HG02840 (cell line): ENCODE measurements at regions not wholly inside any gene's neighbourhood (a gene's known extent, or its start where the extent isn't known, plus 50 kb on each side); places are given as distances from the start of the nearest gene placed in this dataset.
"Not testable (repeated sequence)": the region's sequence is repeated elsewhere in the genome, so short reads cannot be mapped to it uniquely, and the experiment has no call there.

Experiments used
- ATAC-seq: cut with Tn5 transposase; IDR thresholded peaks from one replicate; pipeline ENCODE4 v1.9.1; 2021; ENCODE audit warnings: mild to moderate bottlenecking, moderate library complexity, moderate number of reproducible peaks; ENCODE audit not compliant: unreplicated experiment, low FRiP score

DNA sequence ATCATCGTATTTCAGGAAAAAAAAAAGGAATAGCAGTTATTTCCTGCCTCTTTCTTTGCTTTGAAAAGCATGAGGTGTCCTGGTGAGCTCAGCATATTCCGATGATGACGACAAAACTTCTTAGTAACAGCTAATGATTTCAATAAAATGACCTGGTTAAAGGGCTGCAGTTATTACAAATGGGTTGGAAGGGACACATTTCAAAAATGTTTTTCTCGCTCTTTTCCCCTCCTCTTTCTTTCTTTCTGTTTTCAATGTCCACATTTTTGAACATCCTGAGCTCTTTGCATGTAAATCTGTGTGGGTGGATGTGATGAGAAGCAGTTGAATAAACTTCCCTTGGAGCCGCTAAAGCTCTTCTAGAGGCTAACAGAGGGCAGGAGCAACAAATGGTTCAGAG lies 186.8 kb upstream of the SLC27A6 start:
- ATAC-seq = no peak

DNA sequence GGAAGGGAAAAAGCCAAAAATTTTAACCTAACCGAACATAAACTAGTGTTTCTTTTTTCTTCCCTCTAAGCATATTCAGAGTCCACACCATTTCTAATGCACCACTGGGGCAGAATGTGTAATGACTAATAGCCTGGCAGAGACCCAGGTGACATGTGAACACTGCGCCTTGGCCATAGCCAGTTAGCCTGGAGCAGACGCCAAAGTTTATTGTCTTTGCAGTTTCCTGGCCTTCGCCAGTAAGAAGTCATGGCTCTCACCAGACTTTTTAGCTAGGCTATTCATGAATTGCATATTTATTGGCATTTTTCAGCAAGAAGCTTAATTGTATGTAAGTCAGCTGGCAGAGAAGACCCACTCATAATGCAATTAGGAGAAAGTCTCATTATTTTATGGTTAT lies 182.8 kb upstream of the SLC27A6 start:
- no peak for ATAC-seq

DNA sequence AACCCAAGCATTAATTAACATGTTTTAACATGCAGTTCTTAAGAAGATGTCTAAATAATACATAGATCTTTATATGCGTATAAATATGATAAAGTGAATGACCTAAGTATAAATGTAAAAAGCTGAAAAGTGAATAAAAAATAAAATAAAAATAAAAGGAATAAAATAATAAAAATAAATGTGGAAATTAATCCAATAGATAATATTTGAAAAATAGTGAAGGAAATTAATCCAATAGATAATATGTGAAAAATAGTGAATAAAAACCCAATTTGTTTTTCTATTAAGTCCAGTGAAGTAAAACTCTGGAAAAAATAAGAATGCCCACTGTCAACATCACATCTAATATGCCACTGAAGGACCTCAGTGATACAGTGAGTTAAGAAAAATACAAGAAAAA lies 180.6 kb upstream of the SLC27A6 start:
- no peak for ATAC-seq

DNA sequence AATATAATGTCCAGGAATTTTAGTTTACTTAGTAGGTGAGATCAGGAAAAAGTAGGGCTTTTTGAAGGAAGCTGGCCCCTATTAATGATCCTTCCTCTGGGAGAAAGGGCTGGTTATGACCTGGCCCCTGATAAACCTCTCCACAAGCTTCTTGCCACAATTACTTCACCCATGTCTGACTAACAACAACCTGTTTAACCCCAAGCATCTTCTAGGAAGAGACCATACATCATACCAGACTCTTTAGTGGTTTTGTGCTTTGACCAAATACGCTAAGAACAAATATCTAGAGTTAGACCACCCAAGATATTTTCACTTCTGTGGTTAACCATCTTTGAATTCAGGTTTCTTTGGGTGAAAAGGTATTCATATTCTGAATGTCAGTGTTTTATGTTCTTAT lies 174.0 kb upstream of the SLC27A6 start:
- no peak for ATAC-seq

DNA sequence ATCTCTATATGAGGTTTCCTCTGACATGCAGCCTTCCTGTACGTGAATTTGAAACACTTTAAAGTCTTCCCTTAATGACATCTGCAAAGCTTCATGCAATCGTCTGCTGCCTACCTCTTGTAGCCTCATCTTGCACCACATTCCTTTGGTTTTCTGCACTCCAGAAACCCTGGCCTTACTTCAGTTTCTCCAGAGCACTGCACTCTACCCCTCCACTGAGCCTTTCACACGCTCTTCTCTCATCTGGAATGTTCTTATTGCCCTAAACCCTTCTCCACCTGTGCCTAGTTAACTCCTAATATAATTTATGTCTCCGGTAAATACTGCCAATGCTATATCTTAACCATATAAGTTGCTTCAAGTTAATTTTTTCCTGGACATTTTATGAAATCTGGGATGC lies 168.8 kb upstream of the SLC27A6 start:
- no peak for ATAC-seq

DNA sequence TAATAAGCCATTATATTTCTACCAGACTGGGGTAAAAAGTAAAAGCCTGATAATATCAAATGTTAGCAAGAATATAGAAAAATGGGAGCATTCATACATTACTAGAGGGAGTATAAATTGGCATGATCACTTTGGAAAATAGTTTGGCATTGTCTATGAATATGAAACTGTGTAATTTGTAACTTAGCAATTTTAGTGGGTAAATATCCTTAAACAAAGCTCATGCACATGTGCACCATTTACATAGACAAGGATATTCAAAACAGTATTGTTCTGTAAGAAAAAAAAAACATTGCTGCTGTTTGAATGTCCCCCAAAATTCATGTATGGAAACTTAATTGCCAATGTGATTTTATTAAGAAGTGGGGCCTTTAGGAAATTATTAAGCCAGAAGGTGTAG lies 166.4 kb upstream of the SLC27A6 start:
- ATAC-seq = no peak

DNA sequence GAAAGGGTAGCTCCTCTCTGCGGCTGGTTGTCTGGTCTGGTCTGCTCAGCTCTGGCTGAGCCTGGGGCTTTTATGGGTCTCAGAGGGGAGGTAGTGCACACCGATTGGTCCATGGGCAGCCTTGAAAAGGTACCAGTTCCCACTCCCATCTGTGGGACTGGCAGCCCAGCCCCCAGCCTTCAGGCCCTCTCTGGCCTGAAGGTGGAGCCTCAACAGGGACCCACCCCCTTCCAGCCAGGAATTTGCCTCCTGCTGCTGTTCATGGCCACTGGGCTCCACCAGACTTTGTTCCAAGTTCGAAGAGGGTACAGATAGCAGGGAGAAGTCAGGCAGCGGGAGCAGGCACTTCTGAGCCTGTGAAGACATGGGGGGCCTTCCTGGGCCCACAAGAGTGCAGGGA lies 165.3 kb upstream of the SLC27A6 start:
- ATAC-seq = no peak

DNA sequence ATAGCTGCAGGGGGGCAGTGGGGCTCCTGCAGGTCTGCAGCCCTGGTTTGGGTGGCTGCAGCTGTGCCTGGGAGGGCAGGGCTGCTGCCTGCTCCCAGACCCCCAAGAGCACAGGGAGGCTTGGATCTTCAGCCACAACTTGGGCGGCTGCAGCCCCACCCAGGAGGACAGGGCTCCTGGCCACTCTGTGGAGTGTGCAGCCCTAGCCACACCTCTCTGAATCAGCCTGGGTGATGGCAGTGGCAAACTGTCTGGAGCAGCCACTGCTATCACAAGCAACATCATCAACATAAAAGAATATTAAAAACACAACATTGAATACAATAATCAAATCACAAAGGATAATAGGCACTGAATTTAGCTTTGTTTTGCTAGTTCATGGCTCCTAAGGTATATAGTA lies 164.9 kb upstream of the SLC27A6 start:
- ATAC-seq = no peak

DNA sequence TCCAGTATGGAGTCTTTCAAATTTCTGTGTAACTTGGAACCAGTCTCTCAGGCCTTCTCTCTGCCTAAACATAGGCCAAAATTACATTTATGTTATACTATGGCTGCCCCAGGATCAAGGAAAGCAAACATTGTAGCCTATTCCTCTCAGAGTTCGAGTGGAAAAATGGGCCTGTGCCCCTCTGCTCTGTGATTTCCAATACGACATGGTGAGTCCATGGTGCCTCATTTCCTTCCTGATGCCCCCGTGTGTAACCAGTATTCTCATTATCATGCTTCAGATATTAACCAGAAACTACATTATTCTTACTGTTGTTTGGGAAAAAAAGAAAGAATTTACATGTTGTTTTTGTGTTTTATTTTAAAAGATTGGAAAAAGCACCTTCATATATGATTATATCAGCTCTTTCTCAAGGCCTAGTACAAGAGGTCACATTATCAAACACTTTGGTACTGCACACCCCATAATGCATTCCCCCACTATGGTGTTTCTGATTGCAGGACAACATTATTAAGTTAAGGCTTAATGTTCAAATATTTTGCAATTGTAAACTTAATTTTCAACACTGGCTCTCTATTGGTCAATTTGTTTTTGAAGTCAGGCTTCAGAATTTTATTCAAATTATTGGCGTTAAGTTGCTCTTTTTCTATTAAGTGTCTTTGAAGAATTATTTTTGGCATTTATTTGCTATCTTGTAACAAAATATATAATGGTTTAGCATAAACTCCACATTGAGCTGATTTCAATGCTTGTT lies 151.8 kb upstream of the SLC27A6 start:
- ATAC-seq = no peak

DNA sequence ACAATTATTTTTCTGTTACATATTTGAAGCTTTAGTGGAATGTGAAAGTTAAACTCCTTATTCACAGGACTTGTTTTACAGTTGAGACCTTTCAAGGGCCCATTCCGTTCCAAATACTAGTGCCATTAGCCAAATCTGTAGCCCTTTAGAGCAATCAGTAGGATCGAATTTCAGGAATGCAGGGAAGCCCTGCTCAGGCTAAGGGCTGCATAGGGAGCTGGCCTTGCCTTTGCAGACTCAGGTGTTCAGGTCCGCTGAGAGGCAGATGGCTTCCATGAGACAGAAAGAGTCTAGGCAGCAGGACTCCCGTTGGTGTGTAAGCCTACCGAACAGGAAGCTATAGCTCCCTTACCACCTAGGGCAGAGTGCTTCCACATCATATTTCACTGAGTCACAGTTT lies 150.1 kb upstream of the SLC27A6 start:
- ATAC-seq = no peak

DNA sequence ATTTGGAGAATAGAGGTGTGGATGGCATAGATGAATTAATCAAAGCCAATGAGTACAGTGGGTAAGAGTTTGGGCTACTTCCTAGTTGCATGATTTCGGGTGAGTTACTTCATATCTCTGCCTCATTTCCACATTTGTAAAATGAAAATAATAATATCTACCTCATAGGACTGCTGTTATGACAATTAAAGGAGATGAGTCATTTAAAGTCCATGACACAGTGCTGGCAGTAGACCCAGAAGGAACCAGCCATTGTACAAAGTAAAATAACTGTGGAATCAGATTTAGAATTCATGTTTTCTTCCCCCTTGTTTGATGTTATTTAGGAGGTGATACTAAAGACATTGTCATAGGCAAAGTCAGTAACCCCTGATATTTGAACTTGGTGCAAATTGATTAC lies 139.5 kb upstream of the SLC27A6 start:
- ATAC-seq = no peak

DNA sequence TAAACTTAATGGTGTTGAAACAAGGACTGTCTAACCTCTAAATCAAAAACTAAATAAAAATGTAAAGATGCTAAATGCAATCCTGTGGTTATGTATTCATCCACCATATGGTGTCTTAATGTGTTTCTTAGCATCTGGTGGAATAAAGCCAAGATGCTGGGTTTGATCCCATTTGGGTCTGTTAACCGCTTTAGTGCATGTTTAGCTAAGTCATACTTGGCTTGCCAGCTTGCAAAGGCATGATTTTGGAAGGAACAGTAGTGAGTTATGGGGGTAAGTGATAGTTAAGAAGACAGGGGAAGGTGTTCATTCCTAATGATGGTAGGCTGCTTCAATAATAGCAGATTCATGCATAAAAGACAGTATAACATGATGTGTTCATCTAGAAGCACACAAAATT lies 139.0 kb upstream of the SLC27A6 start:
- ATAC-seq = no peak

DNA sequence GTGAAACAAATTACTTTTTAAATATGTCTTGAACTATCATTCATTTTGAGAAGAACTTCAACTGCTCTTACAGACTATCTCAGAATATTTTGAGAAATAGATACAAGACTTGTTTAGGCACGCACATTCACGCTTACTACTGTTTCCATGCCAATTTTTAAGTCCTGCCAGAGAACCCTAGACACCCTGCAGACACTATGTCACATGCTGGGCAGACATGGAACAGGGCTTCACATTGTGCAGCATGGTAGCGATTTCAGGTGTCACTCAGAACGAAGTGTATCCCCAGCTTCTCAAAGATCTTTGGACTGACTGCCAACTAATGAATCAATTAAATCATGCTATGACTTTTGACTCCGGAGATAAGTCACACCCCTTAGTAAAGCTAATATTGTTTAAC lies 128.7 kb upstream of the SLC27A6 start:
- no peak for ATAC-seq

DNA sequence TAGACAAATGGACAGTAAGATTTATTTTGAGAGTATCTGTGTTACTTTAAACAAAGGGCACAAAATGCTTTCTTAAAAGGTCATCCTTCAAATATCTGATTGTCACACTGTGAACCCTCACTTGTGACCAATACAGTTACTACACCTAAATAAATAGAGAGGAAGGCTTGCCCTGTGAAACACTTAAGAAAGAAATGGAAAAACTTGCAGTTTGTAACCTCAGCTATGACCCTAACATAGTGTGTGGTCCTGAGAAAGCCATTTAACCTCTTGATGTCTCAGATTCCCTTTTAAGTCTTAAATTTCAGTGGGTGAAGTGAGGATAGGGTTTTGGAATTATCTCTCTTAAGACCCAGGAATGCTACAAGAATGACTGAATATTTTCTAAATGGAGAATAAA lies 126.7 kb upstream of the SLC27A6 start:
- ATAC-seq = no peak

DNA sequence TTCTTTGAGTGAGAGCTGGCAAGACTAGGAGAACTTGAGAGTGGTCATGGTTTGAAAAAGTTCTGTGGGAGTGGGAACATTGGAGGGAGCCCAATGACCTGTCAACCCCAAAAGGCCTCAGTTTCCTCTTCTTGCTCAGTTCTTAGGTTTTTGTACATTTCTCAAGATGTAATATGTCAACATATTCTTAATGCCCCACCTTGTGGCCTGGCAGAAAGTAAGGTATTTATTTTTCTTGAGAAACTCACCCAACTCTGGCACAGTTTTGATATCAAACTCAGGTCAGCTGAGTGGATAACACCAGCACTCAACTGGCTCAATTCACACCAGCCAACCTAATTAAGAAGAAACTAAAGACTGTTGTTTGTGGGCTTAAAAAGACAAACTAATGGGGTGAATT lies 123.0 kb upstream of the SLC27A6 start:
- ATAC-seq = no peak

DNA sequence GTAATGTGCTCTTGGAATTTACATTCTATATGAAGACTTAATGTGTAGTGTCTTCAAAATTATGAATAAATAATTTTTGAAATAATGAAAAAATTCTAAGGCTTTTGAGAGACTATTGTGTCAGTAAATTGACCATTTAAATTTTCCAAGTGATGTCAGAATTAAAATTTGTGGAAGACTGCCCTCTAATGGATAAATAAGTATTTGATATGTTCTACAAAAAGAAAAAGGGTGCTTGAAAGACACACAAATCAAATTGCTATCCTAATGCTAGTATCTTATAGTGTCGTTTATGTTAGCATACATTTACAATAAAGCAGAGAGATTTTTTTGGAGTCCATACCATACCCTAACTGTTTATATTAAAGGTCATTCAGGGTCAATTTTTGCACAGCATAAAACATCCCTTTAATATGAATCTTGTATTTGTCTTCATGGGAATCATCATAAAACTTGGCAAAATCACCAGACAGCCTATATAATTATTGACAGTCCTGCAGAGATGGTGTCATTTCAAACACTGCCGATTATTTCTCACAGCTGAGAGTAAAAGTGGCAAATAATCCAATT lies 120.8 kb upstream of the SLC27A6 start:
- no peak for ATAC-seq

DNA sequence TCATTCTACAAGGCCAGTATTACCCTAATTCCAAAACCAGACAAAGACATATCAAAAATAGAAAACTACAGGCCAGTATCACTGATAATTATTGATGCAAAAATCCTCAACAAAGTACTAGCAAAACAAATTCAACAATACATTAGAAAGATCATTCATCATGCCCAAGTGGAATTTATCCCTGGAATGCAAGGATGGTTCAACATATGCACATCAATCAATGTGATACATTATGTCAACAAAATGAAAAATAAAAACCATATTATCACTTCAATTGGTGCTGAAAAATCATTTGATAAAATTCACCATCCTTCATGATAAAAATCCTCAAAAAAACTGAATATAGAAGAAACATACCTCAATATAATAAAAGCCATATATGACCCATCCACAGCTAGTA lies 115.2 kb upstream of the SLC27A6 start:
- ATAC-seq = no peak

DNA sequence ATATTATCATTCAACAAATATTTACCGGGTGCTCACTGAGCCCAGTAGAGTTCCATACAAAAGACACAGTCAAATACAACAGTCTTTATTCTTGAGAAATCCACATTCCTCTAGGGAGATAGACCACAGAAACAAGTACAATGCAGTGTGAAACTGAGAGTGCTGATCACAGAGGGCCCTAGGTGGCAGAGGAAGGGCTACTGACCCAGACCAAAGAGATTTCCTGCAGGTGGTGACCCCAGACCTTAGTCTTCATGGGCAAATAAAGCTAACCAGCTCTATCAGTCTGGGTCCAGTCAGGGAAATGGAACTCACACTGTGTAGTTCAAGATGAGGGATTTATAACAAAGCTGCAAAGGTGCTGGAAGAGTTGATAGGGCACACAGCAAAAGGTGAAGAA lies 110.4 kb upstream of the SLC27A6 start:
- no peak for ATAC-seq

DNA sequence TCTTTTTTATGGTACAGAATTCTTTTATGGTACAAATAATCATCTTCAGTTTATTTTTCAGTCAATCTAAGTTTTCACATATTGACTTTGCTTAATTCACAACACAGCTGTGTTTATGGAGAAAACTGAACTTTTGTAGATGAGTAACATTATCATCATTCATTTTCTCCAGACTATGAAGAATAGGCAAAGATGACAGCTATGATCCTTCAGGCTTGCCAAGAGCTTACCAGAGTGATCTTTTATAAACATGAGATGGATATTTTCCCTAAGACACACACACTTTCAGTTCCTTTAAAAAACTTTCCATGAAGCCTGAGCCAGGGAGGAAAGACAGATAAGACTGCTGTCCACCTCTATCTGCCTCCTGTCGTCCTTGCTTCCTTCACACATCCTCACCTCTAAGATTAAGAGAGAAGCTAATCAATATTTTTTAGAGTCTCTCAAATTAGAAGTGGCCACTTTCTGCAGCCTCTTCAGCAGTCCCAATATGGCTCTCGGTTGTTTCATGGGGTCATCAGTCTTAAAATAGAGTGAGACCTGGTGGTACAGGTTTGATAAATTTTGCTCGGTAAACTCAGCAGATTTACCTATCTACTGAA lies 108.1 kb upstream of the SLC27A6 start:
- no peak for ATAC-seq

DNA sequence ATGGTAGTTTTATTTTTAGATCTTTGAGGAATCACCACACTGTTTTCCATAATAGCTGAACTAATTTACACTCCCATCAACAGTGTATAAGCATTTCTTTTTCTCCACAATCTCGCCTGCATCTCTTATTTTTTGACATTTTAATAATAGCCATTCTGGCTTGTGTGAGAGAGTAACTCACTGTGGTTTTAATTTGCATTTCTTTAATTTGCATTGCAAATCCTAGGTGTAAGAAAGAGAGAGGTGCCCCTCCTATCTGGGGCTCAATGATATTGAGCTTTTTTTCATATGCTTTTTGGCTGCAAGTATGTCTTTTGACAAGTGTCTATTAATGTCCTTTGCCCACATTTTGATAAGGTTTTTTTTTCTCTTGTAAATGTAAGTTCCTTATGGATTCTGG lies 106.3 kb upstream of the SLC27A6 start:
- no peak for ATAC-seq

DNA sequence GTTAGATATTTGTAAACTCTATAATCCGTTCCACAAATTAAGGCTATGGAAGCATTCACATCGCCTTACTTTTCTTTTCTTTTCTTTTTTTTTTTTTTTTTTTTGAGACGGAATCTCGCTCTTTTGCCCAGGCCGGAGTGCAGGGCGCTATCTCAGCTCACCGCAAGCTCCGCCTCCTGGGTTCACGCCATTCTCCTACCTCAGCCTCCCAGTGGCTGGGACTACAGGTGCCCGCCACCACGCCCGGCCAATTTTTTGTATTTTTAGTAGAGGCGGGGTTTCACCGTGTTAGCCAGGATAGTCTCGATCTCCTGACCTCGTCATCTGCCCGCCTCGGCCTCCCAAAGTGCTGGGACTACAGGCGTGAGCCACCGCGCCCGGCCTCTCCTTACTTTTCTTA lies 104.1 kb upstream of the SLC27A6 start:
- not testable (repeated sequence) for ATAC-seq

DNA sequence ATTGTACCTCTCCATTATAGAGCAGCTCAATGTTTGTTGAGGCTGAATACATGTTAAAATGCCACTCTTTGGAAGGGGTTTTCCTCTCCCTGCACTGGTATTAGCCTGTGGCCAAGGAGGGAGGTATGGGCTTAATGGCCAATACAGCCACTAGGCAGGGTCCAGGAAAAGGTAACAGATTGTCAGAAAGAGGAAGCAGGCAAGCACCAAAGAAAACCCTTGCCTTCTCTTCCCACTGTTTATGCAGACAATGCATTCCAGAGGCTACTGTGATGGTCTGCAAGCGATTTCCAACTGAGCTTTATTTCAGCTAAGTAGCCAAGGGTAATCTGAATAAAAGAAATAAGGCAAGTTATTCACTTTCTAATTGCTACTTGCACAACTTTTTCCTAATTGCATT lies 95.3 kb upstream of the SLC27A6 start:
- no peak for ATAC-seq
